ENCODE measurements at regions not wholly inside any gene's neighbourhood (a gene's known extent, or its start where the extent isn't known, plus 50 kb on each side); places are given as distances from the start of the nearest gene placed in this dataset.
A peak's percentile ranks its signal among the peaks of the same experiment; 100 is the strongest.
"Not testable (repeated sequence)": the region's sequence is repeated elsewhere in the genome, so short reads cannot be mapped to it uniquely, and the experiment has no call there.

- Histone ChIP-seq H3K4me3 (no peak overlapping the region), H3K4me1 (no peaks in the 10 kb centered on the region), H3K9me3 (peaks cover 5% of the 10 kb centered on the region), H3K27ac (no peak overlapping the region), H3K27me3 (no peaks in the 10 kb centered on the region), H3K36me3 (no peaks in the 10 kb centered on the region)
- ATAC-seq (no peak), DNase-seq (no peak)
- intact Hi-C loops (cut with DNase I): no loop called here
- TF ChIP-seq, protein P1, sequence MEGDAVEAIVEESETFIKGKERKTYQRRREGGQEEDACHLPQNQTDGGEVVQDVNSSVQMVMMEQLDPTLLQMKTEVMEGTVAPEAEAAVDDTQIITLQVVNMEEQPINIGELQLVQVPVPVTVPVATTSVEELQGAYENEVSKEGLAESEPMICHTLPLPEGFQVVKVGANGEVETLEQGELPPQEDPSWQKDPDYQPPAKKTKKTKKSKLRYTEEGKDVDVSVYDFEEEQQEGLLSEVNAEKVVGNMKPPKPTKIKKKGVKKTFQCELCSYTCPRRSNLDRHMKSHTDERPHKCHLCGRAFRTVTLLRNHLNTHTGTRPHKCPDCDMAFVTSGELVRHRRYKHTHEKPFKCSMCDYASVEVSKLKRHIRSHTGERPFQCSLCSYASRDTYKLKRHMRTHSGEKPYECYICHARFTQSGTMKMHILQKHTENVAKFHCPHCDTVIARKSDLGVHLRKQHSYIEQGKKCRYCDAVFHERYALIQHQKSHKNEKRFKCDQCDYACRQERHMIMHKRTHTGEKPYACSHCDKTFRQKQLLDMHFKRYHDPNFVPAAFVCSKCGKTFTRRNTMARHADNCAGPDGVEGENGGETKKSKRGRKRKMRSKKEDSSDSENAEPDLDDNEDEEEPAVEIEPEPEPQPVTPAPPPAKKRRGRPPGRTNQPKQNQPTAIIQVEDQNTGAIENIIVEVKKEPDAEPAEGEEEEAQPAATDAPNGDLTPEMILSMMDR (IDR thresholded peaks at IDR 0.05): no peak
Measured at GRCh38 chr5:114719268-114719667, 357.4 kb downstream of the KCNN2 start.

GRCh38 chr5:114716955-114717354 lies 355.1 kb downstream of the KCNN2 start:
- intact Hi-C loops (cut with DNase I): no loop called here
- TF ChIP-seq, protein P1 (IDR thresholded peaks at IDR 0.05): no peak
- H3K9me3 ChIP-seq: peaks cover 5% of the 10 kb centered on the region
- DNase-seq: no peak
- ATAC-seq: no peak
- H3K36me3 ChIP-seq: no peaks in the 10 kb centered on the region
- H3K27me3 ChIP-seq: no peaks in the 10 kb centered on the region
- H3K27ac ChIP-seq: no peak overlapping the region
- no peaks in the 10 kb centered on the region for H3K4me1 ChIP-seq
- H3K4me3 ChIP-seq: no peak overlapping the region

- H3K9me3 ChIP-seq; H3K36me3 ChIP-seq; ATAC-seq; H3K4me3 ChIP-seq; H3K4me1 ChIP-seq; intact Hi-C loops (cut with DNase I); H3K27ac ChIP-seq; H3K27me3 ChIP-seq: not testable (repeated sequence)
- peak; percentile 51 for DNase-seq
Measured at GRCh38 chr5:114704225-114704893, 342.5 kb downstream of the KCNN2 start.

DNA sequence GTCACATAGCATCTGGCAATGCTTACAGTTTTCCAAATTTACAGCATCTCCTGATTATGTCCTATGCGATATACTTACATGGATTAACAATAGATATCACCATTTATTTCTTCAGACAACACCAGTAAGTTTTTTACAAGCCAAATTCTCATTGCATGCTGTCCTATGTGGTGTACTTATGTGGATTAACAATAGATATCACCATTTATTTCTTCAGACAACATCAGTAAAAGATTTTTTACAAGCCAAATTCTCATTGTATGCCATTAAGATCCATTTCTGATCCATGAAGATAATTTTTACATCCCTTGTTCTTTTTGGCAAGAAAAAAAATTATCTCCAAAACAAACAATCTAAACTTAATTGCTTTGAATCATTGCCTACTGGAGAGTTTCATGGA lies 340.9 kb downstream of the KCNN2 start:
- intact Hi-C loops (cut with DNase I): no loop called here
- no peak overlapping the region for H3K27ac ChIP-seq
- no peaks in the 10 kb centered on the region for H3K36me3 ChIP-seq

GRCh38 chr5:114702136-114702535 lies 340.3 kb downstream of the KCNN2 start:
- intact Hi-C loops (cut with DNase I): no loop called here
- TF ChIP-seq, protein P1 (IDR thresholded peaks at IDR 0.05): no peak
- ATAC-seq (no peak), DNase-seq (no peak)
- Histone ChIP-seq H3K4me1 (no peaks in the 10 kb centered on the region), H3K4me3 (no peak overlapping the region), H3K36me3 (no peaks in the 10 kb centered on the region), H3K27ac (no peak overlapping the region), H3K9me3 (no peaks in the 10 kb centered on the region), H3K27me3 (no peaks in the 10 kb centered on the region)

More for the DNA sequence above, 340.9 kb downstream of the KCNN2 start:
- no peak for DNase-seq
- TF ChIP-seq, protein P1 (IDR thresholded peaks at IDR 0.05): no peak
- H3K4me1 ChIP-seq: no peaks in the 10 kb centered on the region
- H3K9me3 ChIP-seq: no peaks in the 10 kb centered on the region
- no peaks in the 10 kb centered on the region for H3K27me3 ChIP-seq
- no peak overlapping the region for H3K4me3 ChIP-seq
- ATAC-seq: no peak

GRCh38 chr5:114700823-114701222 lies 339.0 kb downstream of the KCNN2 start:
- no peak overlapping the region for H3K4me3 ChIP-seq
- no peaks in the 10 kb centered on the region for H3K27me3 ChIP-seq
- H3K27ac ChIP-seq: no peak overlapping the region
- ATAC-seq (no peak), DNase-seq (no peak)
- intact Hi-C loops (cut with DNase I): no loop called here
- TF ChIP-seq, protein P1 (IDR thresholded peaks at IDR 0.05): no peak
- no peaks in the 10 kb centered on the region for H3K4me1 ChIP-seq
- no peaks in the 10 kb centered on the region for H3K36me3 ChIP-seq
- no peaks in the 10 kb centered on the region for H3K9me3 ChIP-seq
